NCI-H2029 (cell line): ENCODE measurements at regions not wholly inside any gene's neighbourhood (a gene's known extent, or its start where the extent isn't known, plus 50 kb on each side); places are given as distances from the start of the nearest gene placed in this dataset.
"Not testable (repeated sequence)": the region's sequence is repeated elsewhere in the genome, so short reads cannot be mapped to it uniquely, and the experiment has no call there.

Source experiments
- DNase-seq: peaks from one replicate; lab custom pipeline; 2025; lab: John Stamatoyannopoulos, UW

GRCh38 chr1:234824836-234825235, 214.9 kb upstream of the IRF2BP2 start:
- not testable (repeated sequence) for DNase-seq

- DNase-seq: no peak
Observed at GRCh38 chr1:234823191-234824176, 213.5 kb upstream of the IRF2BP2 start.

- no peak for DNase-seq
Observed at GRCh38 chr1:234821840-234822239, 211.9 kb upstream of the IRF2BP2 start.

GRCh38 chr1:234820597-234820996, 210.6 kb upstream of the IRF2BP2 start:
- DNase-seq: no peak

GRCh38 chr1:234819845-234820244, 209.9 kb upstream of the IRF2BP2 start:
- DNase-seq: not testable (repeated sequence)

- not testable (repeated sequence) for DNase-seq
Observed at GRCh38 chr1:234818040-234818387, 208.0 kb upstream of the IRF2BP2 start.

GRCh38 chr1:234817313-234818039, 207.5 kb upstream of the IRF2BP2 start:
- DNase-seq: not testable (repeated sequence)

GRCh38 chr1:234816864-234817263, 206.9 kb upstream of the IRF2BP2 start:
- not testable (repeated sequence) for DNase-seq

- DNase-seq: not testable (repeated sequence)
Observed at GRCh38 chr1:234816186-234816851, 206.3 kb upstream of the IRF2BP2 start.

GRCh38 chr1:234815295-234815815, 205.4 kb upstream of the IRF2BP2 start:
- not testable (repeated sequence) for DNase-seq

- DNase-seq: not testable (repeated sequence)
Observed at GRCh38 chr1:234814235-234814634, 204.3 kb upstream of the IRF2BP2 start.

- not testable (repeated sequence) for DNase-seq
Observed at GRCh38 chr1:234811824-234812223, 201.8 kb upstream of the IRF2BP2 start.

- not testable (repeated sequence) for DNase-seq
Observed at GRCh38 chr1:234810726-234811125, 200.7 kb upstream of the IRF2BP2 start.

GRCh38 chr1:234809854-234810245, 199.9 kb upstream of the IRF2BP2 start:
- not testable (repeated sequence) for DNase-seq

GRCh38 chr1:234808943-234809853, 199.2 kb upstream of the IRF2BP2 start:
- DNase-seq: not testable (repeated sequence)

- DNase-seq: not testable (repeated sequence)
Observed at GRCh38 chr1:234808459-234808858, 198.5 kb upstream of the IRF2BP2 start.

- not testable (repeated sequence) for DNase-seq
Observed at GRCh38 chr1:234807705-234808104, 197.7 kb upstream of the IRF2BP2 start.

- DNase-seq: not testable (repeated sequence)
Observed at GRCh38 chr1:234802586-234802985, 192.6 kb upstream of the IRF2BP2 start.

- DNase-seq: not testable (repeated sequence)
Observed at GRCh38 chr1:234801636-234802035, 191.7 kb upstream of the IRF2BP2 start.

- not testable (repeated sequence) for DNase-seq
Observed at GRCh38 chr1:234801147-234801546, 191.2 kb upstream of the IRF2BP2 start.

- DNase-seq: not testable (repeated sequence)
Observed at GRCh38 chr1:234800563-234800962, 190.6 kb upstream of the IRF2BP2 start.
